ENCODE measurements at regions not wholly inside any gene's neighbourhood (a gene's known extent, or its start where the extent isn't known, plus 50 kb on each side); places are given as distances from the start of the nearest gene placed in this dataset.

GRCh38 chr4:54823616-54824015 lies 165.9 kb downstream of the KIT start:
- TF ChIP-seq CTCF (tag by site-specific recombination; IDR thresholded peaks at IDR 0.05) (no peak), KLF1 (tag by site-specific recombination; IDR thresholded peaks at IDR 0.05) (no peak), ZFP41 (tag by site-specific recombination; IDR thresholded peaks at IDR 0.05; ENCODE audit: borderline replicate concordance) (no peak), ZNF645 (tag by site-specific recombination; IDR thresholded peaks at IDR 0.05) (no peak), ZBTB17 (tag by site-specific recombination; IDR thresholded peaks at IDR 0.05) (no peak), GLI4 (tag by site-specific recombination; IDR thresholded peaks at IDR 0.05) (no peak), ZNF76 (tag by site-specific recombination; IDR thresholded peaks at IDR 0.05; ENCODE audit: borderline replicate concordance, low read depth) (no peak), ZBTB20 (tag by site-specific recombination; IDR thresholded peaks at IDR 0.05) (no peak)

All from HEK293 (cell line).